ENCODE measurements at regions not wholly inside any gene's neighbourhood (a gene's known extent, or its start where the extent isn't known, plus 50 kb on each side); places are given as distances from the start of the nearest gene placed in this dataset.

DNA sequence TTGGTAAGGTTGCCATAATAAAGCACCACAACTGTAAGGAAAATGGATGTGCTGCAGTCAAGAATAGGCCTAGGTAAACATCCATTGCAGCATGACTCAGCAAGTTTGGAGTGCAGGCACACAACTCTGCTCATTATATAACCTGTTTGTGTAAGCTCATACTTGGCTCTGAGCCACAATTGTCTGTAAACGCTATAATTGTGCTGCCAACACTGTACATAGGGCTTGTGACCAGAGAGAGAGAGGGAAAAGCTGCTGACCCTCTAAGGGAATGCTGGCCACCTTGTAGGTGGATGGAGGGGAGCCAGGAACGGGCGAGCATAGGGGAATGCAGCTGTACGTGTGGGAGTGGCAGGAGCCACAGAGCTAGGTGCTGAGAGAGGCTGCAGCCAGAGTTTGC lies 2186.5 kb upstream of the ACO1 start:
- Histone ChIP-seq H3K9me3 (replicated peaks; ENCODE audit: control insufficient read depth, insufficient read depth, low read depth, low read length) (no peaks in the 10 kb centered on the region), H3K9ac (ENCODE audit: insufficient read depth in 1 of 2, low read depth in 2 of 2, low read length in 2 of 2) (no peak overlapping the region), H3K4me2 (ENCODE audit: insufficient read depth, low read length) (no peak overlapping the region), H3K27me3 (ENCODE audit: control insufficient read depth in 2 of 2, insufficient read depth in 2 of 2, low read length in 2 of 2) (no peaks in the 10 kb centered on the region), H3K4me1 (replicated peaks in 1 of 2; ENCODE audit: control insufficient read depth in 2 of 2, insufficient read depth in 2 of 2, low read length in 2 of 2) (no peaks in the 10 kb centered on the region), H3K4me3 (no peak overlapping the region), H3K9me1 (ENCODE audit: control insufficient read depth, insufficient read depth, low read length) (no peaks in the 10 kb centered on the region), H3K79me2 (ENCODE audit: control insufficient read depth, insufficient read depth, low read length) (no peaks in the 10 kb centered on the region), H4K20me1 (replicated peaks; ENCODE audit: control insufficient read depth, insufficient read depth, low read length) (no peaks in the 10 kb centered on the region), H3K27ac (ENCODE audit: extremely low read depth, low read depth, low read length) (no peak overlapping the region), H3K36me3 (ENCODE audit: control insufficient read depth, insufficient read depth, low read length) (no peaks in the 10 kb centered on the region), H2AFZ (ENCODE audit: low read depth, low read length) (no peak overlapping the region)
- intact Hi-C loops (cut with micrococcal nuclease) (no loop called here), in situ Hi-C loops (cut with MboI) (no loop called here)
- ChIA-PET POLR2A (no interaction called here), CTCF (ENCODE audit: low intra/inter-chr PET ratio) (no interaction called here)
- DNase-seq (ENCODE audit: extremely low read depth in 1 of 4, low spot score in 3 of 4) = no peak
- BruUV-seq (replicated peaks) = no TSS peak
- no peak for ATAC-seq
- TF ChIP-seq, protein P1, sequence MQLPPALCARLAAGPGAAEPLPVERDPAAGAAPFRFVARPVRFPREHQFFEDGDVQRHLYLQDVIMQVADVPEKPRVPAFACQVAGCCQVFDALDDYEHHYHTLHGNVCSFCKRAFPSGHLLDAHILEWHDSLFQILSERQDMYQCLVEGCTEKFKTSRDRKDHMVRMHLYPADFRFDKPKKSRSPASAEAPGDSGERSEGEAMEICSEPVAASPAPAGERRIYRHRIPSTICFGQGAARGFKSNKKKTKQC (CRISPR knock-in tag; IDR thresholded peaks at IDR 0.05) = no peak
- TF ChIP-seq ZNF12 (CRISPR knock-in tag; IDR thresholded peaks at IDR 0.05) (no peak), ZNF780A (CRISPR knock-in tag; IDR thresholded peaks at IDR 0.05) (no peak)
- no CpG with 5 or more reads among the region's 4 CpGs for WGBS (ENCODE audit: insufficient coverage, low coverage, missing lambda C conversion rate)
- no peak for FAIRE-seq

DNA sequence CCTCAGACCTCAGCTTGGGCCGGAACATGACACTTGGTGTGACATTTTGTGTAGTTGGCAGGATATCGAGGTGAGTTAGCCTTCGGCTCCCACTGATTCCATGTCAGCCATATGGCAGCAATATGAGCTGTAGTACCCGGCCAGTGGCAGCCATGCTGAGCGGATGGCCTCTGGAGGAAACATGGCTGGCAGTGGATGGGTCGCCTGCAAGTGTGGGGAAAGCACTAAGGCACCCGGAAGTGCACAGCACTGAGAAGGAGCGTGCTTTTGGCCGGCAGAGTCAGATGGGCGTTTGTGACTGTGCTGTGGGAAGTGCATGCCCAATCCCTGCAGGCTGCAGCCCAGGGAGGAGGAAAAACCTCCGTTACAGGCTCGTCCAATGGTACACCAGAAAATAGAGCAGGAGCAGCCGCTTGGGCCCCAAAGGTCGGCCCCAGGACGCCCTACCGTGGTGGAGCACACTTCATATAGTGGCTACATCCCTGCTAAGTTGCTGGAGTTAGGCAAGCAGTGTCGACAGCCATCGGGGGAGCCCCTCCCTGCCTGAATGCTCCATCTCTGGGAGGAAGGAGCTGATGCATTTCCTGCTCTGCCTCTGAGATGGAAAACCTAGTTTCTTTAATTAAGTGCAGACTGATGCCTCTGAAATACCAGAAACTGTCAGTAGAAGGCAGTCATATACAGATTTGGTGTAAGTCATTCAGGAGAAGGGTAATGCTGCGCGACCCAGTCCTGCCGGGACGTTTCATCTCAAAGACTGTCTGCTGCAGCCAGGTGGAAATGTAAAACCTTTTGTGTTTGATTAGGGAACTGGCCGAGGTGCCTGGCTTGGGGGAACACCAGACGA lies 2185.8 kb upstream of the ACO1 start:
- ChIA-PET POLR2A (no interaction called here), CTCF (ENCODE audit: low intra/inter-chr PET ratio) (no interaction called here)
- ATAC-seq (no peak), DNase-seq (ENCODE audit: extremely low read depth in 1 of 4, low spot score in 3 of 4) (no peak), FAIRE-seq (no peak)
- Histone ChIP-seq H3K79me2 (ENCODE audit: control insufficient read depth, insufficient read depth, low read length) (no peaks in the 10 kb centered on the region), H3K9ac (ENCODE audit: insufficient read depth in 1 of 2, low read depth in 2 of 2, low read length in 2 of 2) (no peak overlapping the region), H3K4me3 (no peak overlapping the region), H3K4me1 (replicated peaks in 1 of 2; ENCODE audit: control insufficient read depth in 2 of 2, insufficient read depth in 2 of 2, low read length in 2 of 2) (no peaks in the 10 kb centered on the region), H3K36me3 (ENCODE audit: control insufficient read depth, insufficient read depth, low read length) (no peaks in the 10 kb centered on the region), H3K4me2 (ENCODE audit: insufficient read depth, low read length) (no peak overlapping the region), H4K20me1 (replicated peaks; ENCODE audit: control insufficient read depth, insufficient read depth, low read length) (no peaks in the 10 kb centered on the region), H2AFZ (ENCODE audit: low read depth, low read length) (no peak overlapping the region), H3K9me3 (replicated peaks; ENCODE audit: control insufficient read depth, insufficient read depth, low read depth, low read length) (no peaks in the 10 kb centered on the region), H3K27me3 (ENCODE audit: control insufficient read depth in 2 of 2, insufficient read depth in 2 of 2, low read length in 2 of 2) (no peaks in the 10 kb centered on the region), H3K9me1 (ENCODE audit: control insufficient read depth, insufficient read depth, low read length) (no peaks in the 10 kb centered on the region), H3K27ac (ENCODE audit: extremely low read depth, low read depth, low read length) (no peak overlapping the region)
- WGBS (ENCODE audit: insufficient coverage, low coverage, missing lambda C conversion rate) = no CpG with 5 or more reads among the region's 24 CpGs
- intact Hi-C loops (cut with micrococcal nuclease) (no loop called here), in situ Hi-C loops (cut with MboI) (no loop called here)
- BruUV-seq (replicated peaks) = no TSS peak
- TF ChIP-seq ZKSCAN3 (CRISPR knock-in tag; IDR thresholded peaks at IDR 0.05) (no peak), TCFL5 (CRISPR knock-in tag; conservative IDR thresholded peaks at IDR 0.05) (no peak), DIDO1 (tag; IDR thresholded peaks at IDR 0.05; ENCODE audit: low read depth) (no peak)
- TF ChIP-seq, protein P2, sequence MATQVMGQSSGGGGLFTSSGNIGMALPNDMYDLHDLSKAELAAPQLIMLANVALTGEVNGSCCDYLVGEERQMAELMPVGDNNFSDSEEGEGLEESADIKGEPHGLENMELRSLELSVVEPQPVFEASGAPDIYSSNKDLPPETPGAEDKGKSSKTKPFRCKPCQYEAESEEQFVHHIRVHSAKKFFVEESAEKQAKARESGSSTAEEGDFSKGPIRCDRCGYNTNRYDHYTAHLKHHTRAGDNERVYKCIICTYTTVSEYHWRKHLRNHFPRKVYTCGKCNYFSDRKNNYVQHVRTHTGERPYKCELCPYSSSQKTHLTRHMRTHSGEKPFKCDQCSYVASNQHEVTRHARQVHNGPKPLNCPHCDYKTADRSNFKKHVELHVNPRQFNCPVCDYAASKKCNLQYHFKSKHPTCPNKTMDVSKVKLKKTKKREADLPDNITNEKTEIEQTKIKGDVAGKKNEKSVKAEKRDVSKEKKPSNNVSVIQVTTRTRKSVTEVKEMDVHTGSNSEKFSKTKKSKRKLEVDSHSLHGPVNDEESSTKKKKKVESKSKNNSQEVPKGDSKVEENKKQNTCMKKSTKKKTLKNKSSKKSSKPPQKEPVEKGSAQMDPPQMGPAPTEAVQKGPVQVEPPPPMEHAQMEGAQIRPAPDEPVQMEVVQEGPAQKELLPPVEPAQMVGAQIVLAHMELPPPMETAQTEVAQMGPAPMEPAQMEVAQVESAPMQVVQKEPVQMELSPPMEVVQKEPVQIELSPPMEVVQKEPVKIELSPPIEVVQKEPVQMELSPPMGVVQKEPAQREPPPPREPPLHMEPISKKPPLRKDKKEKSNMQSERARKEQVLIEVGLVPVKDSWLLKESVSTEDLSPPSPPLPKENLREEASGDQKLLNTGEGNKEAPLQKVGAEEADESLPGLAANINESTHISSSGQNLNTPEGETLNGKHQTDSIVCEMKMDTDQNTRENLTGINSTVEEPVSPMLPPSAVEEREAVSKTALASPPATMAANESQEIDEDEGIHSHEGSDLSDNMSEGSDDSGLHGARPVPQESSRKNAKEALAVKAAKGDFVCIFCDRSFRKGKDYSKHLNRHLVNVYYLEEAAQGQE (IDR thresholded peaks at IDR 0.05; ENCODE audit: borderline replicate concordance) = no peak
- TF ChIP-seq, protein P2 (CRISPR knock-in tag; IDR thresholded peaks at IDR 0.05; ENCODE audit: low read depth) = no peak

Data from K562 (cell line).